SU-DHL-6 (cell line): ENCODE measurements at regions not wholly inside any gene's neighbourhood (a gene's known extent, or its start where the extent isn't known, plus 50 kb on each side); places are given as distances from the start of the nearest gene placed in this dataset.

Experiments used
- CTCF ChIP-seq: fragments of 200-600 bp; sonication (generic); IDR thresholded peaks from one replicate; pipeline ENCODE4 v1.5.1; 2017; ENCODE audit warnings: antibody characterized with exemption, mild to moderate bottlenecking, low read length, moderate library complexity; ENCODE audit not compliant: insufficient read depth, poor library complexity, severe bottlenecking
- EZH2phosphoT487 ChIP-seq: fragments of 200-600 bp; sonication (generic), shearing (Covaris generic); conservative IDR thresholded peaks from 2 replicates; pipeline ENCODE4 v1.6.1; 2018; ENCODE audit warnings: mild to moderate bottlenecking, antibody characterized with exemption, low read length, moderate library complexity, mixed read lengths

- TF ChIP-seq CTCF: no peak
- no peak for TF ChIP-seq EZH2phosphoT487
Observed at GRCh38 chr10:124150189-124150806, 56.9 kb upstream of the CHST15 start.
